Muscle of back (tissue), 3 donors: ENCODE measurements at regions not wholly inside any gene's neighbourhood (a gene's known extent, or its start where the extent isn't known, plus 50 kb on each side); places are given as distances from the start of the nearest gene placed in this dataset.
"Not testable (repeated sequence)": the region's sequence is repeated elsewhere in the genome, so short reads cannot be mapped to it uniquely, and the experiment has no call there.

Experiments used
- DNase-seq, 3 donors: peaks; one replicate each; pipeline versions ENCODE4 v3.0.0 to v3.0.0-alpha.2; 2013

GRCh38 chr2:118791483-118791882 lies 56.0 kb downstream of the EN1 start:
- DNase-seq, result peak in 1 of 3 donors; percentile 58

- DNase-seq, result peak in 1 of 3 donors; percentile 32
These were observed 60.7 kb downstream of the EN1 start for GRCh38 chr2:118786746-118787145.

GRCh38 chr2:118784860-118785259 lies 62.6 kb downstream of the EN1 start:
- no peak for DNase-seq

- DNase-seq, result no peak
These were observed 68.1 kb downstream of the EN1 start for GRCh38 chr2:118779362-118779761.

GRCh38 chr2:118774458-118775133 lies 72.9 kb downstream of the EN1 start:
- peak; percentile 52 to 87 (median 72) for DNase-seq

GRCh38 chr2:118773826-118774225 lies 73.6 kb downstream of the EN1 start:
- DNase-seq, result peak in 1 of 3 donors; percentile 61

- DNase-seq, result no peak
These were observed 74.8 kb downstream of the EN1 start for GRCh38 chr2:118772487-118773200.

- DNase-seq, result no peak
These were observed 77.6 kb downstream of the EN1 start for GRCh38 chr2:118769707-118770400.

- no peak for DNase-seq
These were observed 80.6 kb downstream of the EN1 start for GRCh38 chr2:118766871-118767270.

GRCh38 chr2:118764855-118765254 lies 82.6 kb downstream of the EN1 start:
- no peak for DNase-seq

- peak in 2 of 3 donors; percentile 11 to 26 for DNase-seq
These were observed 83.7 kb downstream of the EN1 start for GRCh38 chr2:118763797-118764196.

- peak in 1 of 3 donors; percentile 48 for DNase-seq
These were observed 85.2 kb downstream of the EN1 start for GRCh38 chr2:118762290-118762689.

GRCh38 chr2:118761771-118762170 lies 85.7 kb downstream of the EN1 start:
- DNase-seq, result no peak

GRCh38 chr2:118755901-118756300 lies 91.5 kb downstream of the EN1 start:
- DNase-seq, result no peak

- no peak for DNase-seq
These were observed 92.1 kb downstream of the EN1 start for GRCh38 chr2:118755384-118755783.

- no peak for DNase-seq
These were observed 94.6 kb downstream of the EN1 start for GRCh38 chr2:118752762-118753429.

- DNase-seq, result no peak
These were observed 96.4 kb downstream of the EN1 start for GRCh38 chr2:118750959-118751565.

GRCh38 chr2:118748245-118748885 lies 99.1 kb downstream of the EN1 start:
- no peak for DNase-seq

GRCh38 chr2:118747637-118748036 lies 99.8 kb downstream of the EN1 start:
- DNase-seq, result no peak

GRCh38 chr2:118747066-118747465 lies 100.4 kb downstream of the EN1 start:
- no peak for DNase-seq

GRCh38 chr2:118744682-118745181 lies 102.7 kb downstream of the EN1 start:
- DNase-seq, result not testable (repeated sequence)
